ENCODE measurements at regions not wholly inside any gene's neighbourhood (a gene's known extent, or its start where the extent isn't known, plus 50 kb on each side); places are given as distances from the start of the nearest gene placed in this dataset.
"Not testable (repeated sequence)": the region's sequence is repeated elsewhere in the genome, so short reads cannot be mapped to it uniquely, and the experiment has no call there.

DNA sequence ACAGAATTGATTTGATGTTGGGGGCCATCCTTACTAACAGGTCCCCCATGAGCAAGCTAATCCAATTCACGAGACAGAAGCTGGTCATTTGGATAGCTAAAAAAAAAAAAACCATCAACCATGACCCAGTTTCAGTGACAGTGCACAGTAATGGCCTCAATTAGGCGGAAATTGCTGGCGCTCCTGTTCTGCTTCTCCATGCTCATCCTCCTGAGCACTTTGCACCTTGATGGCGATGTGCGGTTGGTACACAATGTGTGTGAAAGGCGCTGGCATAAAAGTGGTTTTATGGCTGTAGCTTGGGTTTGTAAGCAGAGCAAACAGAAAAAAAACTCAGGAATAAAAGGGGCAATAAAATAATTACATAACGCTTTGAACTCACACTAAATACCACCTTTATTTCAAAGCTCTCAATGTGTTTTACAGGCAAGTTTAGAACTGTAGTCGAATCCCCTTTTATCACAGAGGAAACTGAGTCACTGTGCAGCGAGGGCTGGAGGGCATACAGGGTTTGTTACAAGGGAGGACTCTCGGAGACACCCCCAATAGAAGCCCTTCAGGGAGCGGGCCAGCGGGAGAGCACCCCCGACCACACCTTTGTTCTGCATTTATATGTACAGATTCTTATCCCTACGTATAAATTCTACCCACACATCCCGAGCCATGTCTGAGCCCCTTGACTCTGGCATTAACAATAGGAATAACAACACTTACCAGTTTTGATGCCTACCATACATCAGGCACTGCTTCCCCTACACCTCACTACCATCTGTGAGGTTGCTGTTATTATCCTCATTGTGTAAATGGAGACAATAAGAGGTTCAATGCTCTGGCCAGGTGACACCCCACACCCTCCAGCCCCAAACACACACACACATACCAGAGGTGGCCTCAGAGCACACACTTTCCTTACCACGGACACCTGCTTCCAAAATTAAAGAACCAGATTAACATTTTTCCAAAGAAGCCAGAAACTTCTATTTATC, 213.5 kb upstream of the IRF2BP2 start:
- no peak for DNase-seq (ENCODE audit: low read depth in 2 of 2)

DNA sequence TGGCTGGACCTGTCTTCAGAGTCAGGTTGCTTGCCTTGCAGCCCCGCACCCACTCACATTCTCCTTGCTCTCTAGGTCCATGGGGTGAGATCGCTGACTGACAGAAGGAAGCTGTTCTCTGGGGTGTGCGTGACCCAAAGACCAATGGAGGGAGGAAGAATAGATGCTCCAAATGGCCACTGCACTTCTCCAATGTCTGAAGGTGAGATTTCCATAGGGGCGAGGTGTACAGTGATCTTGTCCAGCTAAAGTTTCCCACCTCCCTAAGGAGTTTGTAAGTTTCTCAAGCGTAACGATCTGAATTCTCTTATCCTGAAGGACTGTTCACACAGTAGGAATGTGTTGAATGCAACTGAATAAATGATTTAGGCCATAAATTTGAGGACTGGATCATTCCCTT, 211.9 kb upstream of the IRF2BP2 start:
- DNase-seq (ENCODE audit: low read depth in 2 of 2): no peak

- DNase-seq (ENCODE audit: low read depth in 2 of 2): no peak
These were observed 210.6 kb upstream of the IRF2BP2 start for GRCh38 chr1:234820597-234820996.

DNA sequence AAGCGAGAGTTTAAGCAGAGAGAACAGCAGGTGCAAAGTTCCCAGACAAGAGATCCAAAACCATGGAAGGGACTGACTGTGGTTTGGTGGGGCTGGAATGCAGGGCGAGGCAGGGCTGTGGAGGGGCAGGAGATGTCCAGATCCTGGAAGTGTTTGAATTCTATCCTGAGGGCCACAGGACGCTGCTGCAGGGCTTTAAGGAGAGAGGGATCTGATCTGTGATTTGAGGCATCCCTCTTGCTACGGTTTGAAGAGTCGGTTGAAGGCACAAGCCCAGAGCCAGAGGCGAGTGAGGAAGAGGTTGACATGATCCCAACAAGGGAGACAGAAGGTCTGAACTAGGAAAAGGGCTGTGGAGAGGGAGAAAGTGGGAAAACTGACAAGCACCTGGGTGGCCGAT, 209.9 kb upstream of the IRF2BP2 start:
- not testable (repeated sequence) for DNase-seq (ENCODE audit: low read depth in 2 of 2)

DNA sequence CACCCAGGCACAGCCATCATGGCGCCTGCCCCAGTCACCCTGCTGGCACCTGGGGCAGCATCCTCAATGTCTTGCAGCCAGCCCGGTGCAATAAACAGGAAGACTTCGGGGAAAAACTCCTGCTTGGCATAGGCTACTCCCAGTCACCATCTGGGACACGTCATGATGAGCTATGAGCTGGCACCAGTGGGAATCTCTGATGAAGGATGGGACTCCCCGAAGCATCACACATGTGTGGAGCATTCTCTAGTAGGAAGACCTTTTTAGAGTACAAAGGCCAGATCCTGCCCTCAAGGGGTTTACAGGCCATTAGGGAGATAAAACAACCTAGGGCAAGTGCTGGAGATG, 208.0 kb upstream of the IRF2BP2 start:
- not testable (repeated sequence) for DNase-seq (ENCODE audit: low read depth in 2 of 2)

DNA sequence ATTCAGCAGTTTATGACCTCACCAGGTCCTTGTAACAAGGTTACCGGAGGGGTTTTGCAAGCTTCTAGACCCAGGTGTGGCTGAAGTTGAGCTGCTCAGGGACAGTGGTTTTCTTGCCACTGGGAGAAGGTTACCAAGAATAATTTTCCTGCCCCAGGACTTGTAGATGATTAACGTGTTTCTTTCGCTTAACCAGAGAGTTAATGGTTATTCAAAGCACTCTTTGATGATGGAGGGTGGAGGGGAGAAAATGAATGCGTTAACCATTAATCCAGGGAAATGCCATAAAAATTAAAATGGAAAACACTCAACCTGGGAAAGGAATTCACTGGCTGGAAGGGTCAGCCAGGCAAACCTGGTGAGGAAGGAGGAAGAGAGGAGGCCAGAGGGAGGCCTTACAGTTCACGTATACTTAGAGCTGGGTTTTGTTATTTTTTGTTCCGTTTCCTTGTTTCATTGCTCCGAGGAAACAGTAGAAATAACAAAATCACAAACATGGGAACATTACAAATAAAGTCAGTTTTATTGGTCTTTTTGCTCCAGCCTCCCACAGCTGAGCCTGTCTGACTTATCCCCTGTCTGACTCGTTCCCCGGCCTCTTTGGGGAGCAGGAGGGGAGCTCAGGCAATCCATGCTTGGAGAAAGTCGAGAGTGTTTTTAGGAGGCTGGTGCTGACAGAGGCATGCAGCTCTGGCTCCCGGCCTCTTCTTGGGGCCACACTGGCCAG, 207.5 kb upstream of the IRF2BP2 start:
- DNase-seq (ENCODE audit: low read depth in 2 of 2): not testable (repeated sequence)

GRCh38 chr1:234816864-234817263, 206.9 kb upstream of the IRF2BP2 start:
- not testable (repeated sequence) for DNase-seq (ENCODE audit: low read depth in 2 of 2)

- DNase-seq (ENCODE audit: low read depth in 2 of 2): not testable (repeated sequence)
These were observed 206.3 kb upstream of the IRF2BP2 start for GRCh38 chr1:234816186-234816851.

DNA sequence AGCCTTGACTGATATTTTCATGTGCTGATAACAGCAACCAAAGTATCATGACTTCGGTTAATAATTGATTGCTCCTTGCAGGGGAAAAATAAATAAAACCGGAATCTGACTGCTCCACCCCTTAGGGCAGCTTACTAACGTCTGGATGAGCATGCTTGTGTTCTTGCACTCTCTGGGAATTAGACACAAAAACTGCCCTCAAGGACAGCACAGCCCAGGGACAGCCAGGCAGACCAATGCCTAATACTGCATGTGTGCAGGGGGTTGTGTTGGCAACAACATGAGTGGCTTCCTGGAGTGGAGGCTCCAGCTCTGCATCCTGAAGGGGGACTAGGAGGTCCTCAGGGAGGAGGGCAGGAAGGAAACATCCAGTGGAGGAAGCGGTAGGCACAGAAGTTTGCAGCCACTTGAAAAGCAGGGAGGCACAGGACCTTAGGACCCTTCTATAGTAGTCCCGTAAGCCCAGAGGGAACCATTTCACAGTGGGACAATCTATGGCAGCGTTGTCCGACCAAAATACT, 205.4 kb upstream of the IRF2BP2 start:
- not testable (repeated sequence) for DNase-seq (ENCODE audit: low read depth in 2 of 2)

GRCh38 chr1:234814235-234814634, 204.3 kb upstream of the IRF2BP2 start:
- not testable (repeated sequence) for DNase-seq (ENCODE audit: low read depth in 2 of 2)

DNA sequence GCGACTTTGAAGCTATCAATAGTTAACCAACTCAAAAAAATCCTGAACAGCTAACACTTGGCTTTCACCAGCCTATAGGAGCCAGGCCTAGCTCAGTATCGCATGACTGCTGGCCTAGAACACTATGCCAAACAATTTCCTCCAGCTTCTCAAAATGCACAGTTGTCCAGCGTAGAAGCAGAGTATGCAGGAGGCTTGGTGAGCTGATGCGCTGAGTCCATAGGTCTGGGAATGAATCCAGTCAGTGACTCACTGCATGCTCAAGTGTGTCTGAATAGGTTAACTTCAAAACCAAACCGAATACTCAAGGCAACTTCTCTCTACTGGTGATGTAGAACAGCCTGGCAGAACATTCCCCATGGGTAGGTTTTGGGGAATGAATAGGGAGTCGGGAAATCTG, 201.8 kb upstream of the IRF2BP2 start:
- not testable (repeated sequence) for DNase-seq (ENCODE audit: low read depth in 2 of 2)

DNA sequence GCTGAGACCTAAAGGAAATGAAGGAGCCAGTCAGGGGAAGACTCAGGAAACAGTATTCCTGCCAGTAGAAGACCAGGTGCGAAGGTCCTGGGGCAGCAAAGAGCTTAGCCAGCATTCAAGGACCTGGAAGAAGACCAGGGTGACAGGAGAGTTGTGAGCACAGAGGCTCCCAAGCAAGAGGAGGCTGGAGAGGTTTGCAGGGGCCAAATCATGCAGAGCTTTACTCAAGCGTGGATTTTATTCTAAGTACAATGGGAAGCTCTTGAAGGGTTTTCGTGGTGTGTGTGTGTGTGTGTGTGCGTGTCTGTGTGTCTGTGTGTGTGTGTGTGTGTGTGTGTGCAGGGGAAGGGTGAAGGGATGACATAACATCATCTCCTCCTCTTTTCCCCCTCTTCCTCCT, 200.7 kb upstream of the IRF2BP2 start:
- DNase-seq (ENCODE audit: low read depth in 2 of 2): not testable (repeated sequence)

- DNase-seq (ENCODE audit: low read depth in 2 of 2): not testable (repeated sequence)
These were observed 199.9 kb upstream of the IRF2BP2 start for GRCh38 chr1:234809854-234810245.

DNA sequence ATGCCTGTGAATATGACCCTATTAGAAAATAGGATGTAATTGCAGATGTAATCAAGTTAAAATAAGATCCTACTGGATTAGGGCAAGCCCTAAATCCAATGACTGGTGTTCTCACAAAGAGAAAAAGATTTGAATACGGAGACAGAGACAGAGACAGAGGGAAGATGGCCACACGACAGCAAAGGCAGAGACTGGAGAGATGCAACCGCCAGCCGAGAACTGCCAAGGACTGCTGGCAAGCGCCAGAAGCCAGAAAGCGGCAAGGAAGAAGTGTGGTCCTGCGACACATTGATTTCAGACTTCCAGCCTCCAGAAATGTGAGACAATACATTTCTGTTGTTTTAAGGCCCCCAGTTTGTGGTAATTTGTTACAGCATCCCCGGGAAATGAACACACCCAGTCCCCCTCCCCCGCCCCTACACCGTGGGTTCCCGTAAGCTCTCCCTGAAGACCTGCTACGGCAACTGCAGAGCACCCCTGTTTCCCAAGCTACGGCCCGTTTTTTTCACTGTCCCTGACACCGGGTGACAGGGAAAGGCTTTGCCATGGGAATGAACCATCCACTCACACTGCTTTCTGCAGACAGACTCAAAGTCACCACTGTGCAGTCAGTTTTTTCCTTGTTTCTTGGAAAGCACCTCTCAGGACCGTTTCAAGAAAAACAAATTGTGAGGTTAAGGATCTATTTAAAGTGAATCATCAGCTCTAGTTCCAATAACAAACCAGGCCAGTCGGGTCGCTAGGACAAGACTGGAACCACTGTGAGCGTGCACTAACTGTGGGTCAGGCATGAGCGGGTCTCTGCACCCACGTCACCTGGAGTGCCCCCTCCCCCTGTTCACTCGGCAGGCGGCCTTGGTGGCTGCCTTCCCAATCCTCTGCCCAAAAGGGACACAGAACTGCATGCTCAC, 199.2 kb upstream of the IRF2BP2 start:
- DNase-seq (ENCODE audit: low read depth in 2 of 2): not testable (repeated sequence)

DNA sequence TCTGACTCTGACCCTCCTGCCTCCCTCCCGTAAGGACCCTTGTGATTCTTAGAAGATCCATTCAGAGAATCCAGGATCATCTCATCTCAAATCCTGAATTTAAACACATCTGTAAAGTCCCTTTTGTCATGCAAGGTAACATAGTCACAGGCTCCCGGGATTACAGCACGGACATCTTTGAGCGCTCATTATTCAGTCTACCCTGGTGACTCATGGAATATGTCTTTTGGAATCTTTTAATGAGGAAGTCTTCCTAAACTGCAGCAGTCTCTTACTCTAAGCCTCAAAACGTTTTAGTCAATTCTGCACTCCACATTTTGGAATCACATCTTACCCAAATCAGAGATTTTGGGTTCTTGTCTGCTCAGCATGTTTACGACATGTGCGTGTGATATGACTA, 198.5 kb upstream of the IRF2BP2 start:
- not testable (repeated sequence) for DNase-seq (ENCODE audit: low read depth in 2 of 2)

GRCh38 chr1:234807705-234808104, 197.7 kb upstream of the IRF2BP2 start:
- not testable (repeated sequence) for DNase-seq (ENCODE audit: low read depth in 2 of 2)

- DNase-seq (ENCODE audit: low read depth in 2 of 2): not testable (repeated sequence)
These were observed 192.6 kb upstream of the IRF2BP2 start for GRCh38 chr1:234802586-234802985.

DNA sequence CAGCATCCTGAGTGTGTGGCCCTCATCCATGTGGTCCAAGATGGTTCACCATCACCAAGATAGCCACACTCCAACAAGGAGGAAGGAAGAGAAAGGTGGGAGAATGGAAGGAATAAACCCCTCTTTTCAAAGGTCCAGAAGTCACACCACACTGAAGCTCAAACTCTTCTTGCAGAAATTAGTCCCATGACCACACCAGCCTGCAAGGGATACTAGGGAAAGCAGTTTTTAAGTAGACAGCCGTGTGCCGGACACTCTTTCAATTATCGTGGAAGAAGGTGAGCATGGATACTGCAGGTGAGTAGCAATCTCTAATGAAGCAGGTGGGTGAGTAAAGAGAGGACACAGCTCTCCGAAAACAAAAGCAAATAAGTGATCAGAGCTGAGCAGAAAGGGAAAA, 191.7 kb upstream of the IRF2BP2 start:
- DNase-seq (ENCODE audit: low read depth in 2 of 2): not testable (repeated sequence)

GRCh38 chr1:234801147-234801546, 191.2 kb upstream of the IRF2BP2 start:
- DNase-seq (ENCODE audit: low read depth in 2 of 2): not testable (repeated sequence)

- DNase-seq (ENCODE audit: low read depth in 2 of 2): not testable (repeated sequence)
These were observed 190.6 kb upstream of the IRF2BP2 start for GRCh38 chr1:234800563-234800962.
